ENCODE measurements at regions not wholly inside any gene's neighbourhood (a gene's known extent, or its start where the extent isn't known, plus 50 kb on each side); places are given as distances from the start of the nearest gene placed in this dataset.

GRCh38 chr1:70805641-70806040, 242.0 kb downstream of the PTGER3 start:
- no peak for TF ChIP-seq GATA3 (IDR thresholded peaks at IDR 0.05; ENCODE audit: low read depth, low read length)
- no peak for TF ChIP-seq GATA2 (IDR thresholded peaks at IDR 0.05; ENCODE audit: low read depth, low read length)

GRCh38 chr1:70807088-70807664, 240.4 kb downstream of the PTGER3 start:
- TF ChIP-seq GATA3 (IDR thresholded peaks at IDR 0.05; ENCODE audit: low read depth, low read length), result no peak
- no peak for TF ChIP-seq GATA2 (IDR thresholded peaks at IDR 0.05; ENCODE audit: low read depth, low read length)

GRCh38 chr1:70809069-70809468, 238.5 kb downstream of the PTGER3 start:
- TF ChIP-seq GATA2 (IDR thresholded peaks at IDR 0.05; ENCODE audit: low read depth, low read length) (no peak), GATA3 (IDR thresholded peaks at IDR 0.05; ENCODE audit: low read depth, low read length) (no peak)

- TF ChIP-seq GATA3 (IDR thresholded peaks at IDR 0.05; ENCODE audit: low read depth, low read length) (no peak), GATA2 (IDR thresholded peaks at IDR 0.05; ENCODE audit: low read depth, low read length) (no peak)
These were observed 235.8 kb downstream of the PTGER3 start for GRCh38 chr1:70811815-70812214.

- TF ChIP-seq GATA3 (IDR thresholded peaks at IDR 0.05; ENCODE audit: low read depth, low read length) (no peak), GATA2 (IDR thresholded peaks at IDR 0.05; ENCODE audit: low read depth, low read length) (no peak)
These were observed 235.0 kb downstream of the PTGER3 start for GRCh38 chr1:70812442-70813109.

GRCh38 chr1:70818401-70818800, 229.2 kb downstream of the PTGER3 start:
- TF ChIP-seq GATA3 (IDR thresholded peaks at IDR 0.05; ENCODE audit: low read depth, low read length) (no peak), GATA2 (IDR thresholded peaks at IDR 0.05; ENCODE audit: low read depth, low read length) (no peak)

- TF ChIP-seq GATA3 (IDR thresholded peaks at IDR 0.05; ENCODE audit: low read depth, low read length) (no peak), GATA2 (IDR thresholded peaks at IDR 0.05; ENCODE audit: low read depth, low read length) (no peak)
These were observed 228.4 kb downstream of the PTGER3 start for GRCh38 chr1:70819231-70819630.

GRCh38 chr1:70819785-70820184, 227.8 kb downstream of the PTGER3 start:
- TF ChIP-seq GATA3 (IDR thresholded peaks at IDR 0.05; ENCODE audit: low read depth, low read length) (no peak), GATA2 (IDR thresholded peaks at IDR 0.05; ENCODE audit: low read depth, low read length) (no peak)

GRCh38 chr1:70820396-70820795, 227.2 kb downstream of the PTGER3 start:
- TF ChIP-seq GATA3 (IDR thresholded peaks at IDR 0.05; ENCODE audit: low read depth, low read length), result no peak
- TF ChIP-seq GATA2 (IDR thresholded peaks at IDR 0.05; ENCODE audit: low read depth, low read length), result no peak

GRCh38 chr1:70820995-70821394, 226.6 kb downstream of the PTGER3 start:
- TF ChIP-seq GATA2 (IDR thresholded peaks at IDR 0.05; ENCODE audit: low read depth, low read length), result peak; percentile 12; the same call in 1 of the 2 replicates
- no peak for TF ChIP-seq GATA3 (IDR thresholded peaks at IDR 0.05; ENCODE audit: low read depth, low read length)

- TF ChIP-seq GATA3 (IDR thresholded peaks at IDR 0.05; ENCODE audit: low read depth, low read length) (no peak), GATA2 (IDR thresholded peaks at IDR 0.05; ENCODE audit: low read depth, low read length) (no peak)
These were observed 221.2 kb downstream of the PTGER3 start for GRCh38 chr1:70826428-70826827.

- no peak for TF ChIP-seq GATA3 (IDR thresholded peaks at IDR 0.05; ENCODE audit: low read depth, low read length)
- no peak for TF ChIP-seq GATA2 (IDR thresholded peaks at IDR 0.05; ENCODE audit: low read depth, low read length)
These were observed 220.6 kb downstream of the PTGER3 start for GRCh38 chr1:70827030-70827429.

GRCh38 chr1:70828177-70828576, 219.4 kb downstream of the PTGER3 start:
- TF ChIP-seq GATA2 (IDR thresholded peaks at IDR 0.05; ENCODE audit: low read depth, low read length), result no peak

- no peak for TF ChIP-seq GATA3 (IDR thresholded peaks at IDR 0.05; ENCODE audit: low read depth, low read length)
- TF ChIP-seq GATA2 (IDR thresholded peaks at IDR 0.05; ENCODE audit: low read depth, low read length), result no peak
These were observed 211.2 kb downstream of the PTGER3 start for GRCh38 chr1:70836456-70836855.

- no peak for TF ChIP-seq GATA2 (IDR thresholded peaks at IDR 0.05; ENCODE audit: low read depth, low read length)
- TF ChIP-seq GATA3 (IDR thresholded peaks at IDR 0.05; ENCODE audit: low read depth, low read length), result no peak
These were observed 207.2 kb downstream of the PTGER3 start for GRCh38 chr1:70840260-70840953.
